ENCODE measurements at regions not wholly inside any gene's neighbourhood (a gene's known extent, or its start where the extent isn't known, plus 50 kb on each side); places are given as distances from the start of the nearest gene placed in this dataset.

DNA sequence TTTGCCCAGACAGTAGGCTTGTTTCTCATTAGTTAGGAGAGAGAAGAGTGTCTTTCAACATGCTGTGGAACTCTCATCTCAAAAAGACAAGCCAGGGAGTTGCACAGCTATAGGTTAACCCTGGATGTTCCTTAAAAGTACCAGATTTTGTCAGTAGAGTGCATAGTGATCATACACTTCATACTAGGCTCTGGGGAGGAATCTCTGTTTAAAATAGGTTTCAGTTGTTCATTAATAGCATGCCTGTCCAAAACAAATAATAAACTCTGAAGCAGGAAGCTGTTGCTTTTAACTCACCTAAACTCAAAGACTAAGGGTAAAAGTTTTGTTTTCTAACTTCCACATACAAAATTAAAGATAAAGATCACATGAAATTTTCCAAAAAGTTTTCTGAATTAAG, 1948.4 kb downstream of the C4orf33 start:
- TF ChIP-seq CTCF (optimal IDR thresholded peaks at IDR 0.05 in 1 of 3, IDR thresholded peaks at IDR 0.05 in 1 of 3, conservative IDR thresholded peaks at IDR 0.05 in 1 of 3; ENCODE audit: extremely low read depth in 1 of 3, insufficient read depth in 2 of 3, low read length in 3 of 3) (no peak), EZH2 (IDR thresholded peaks at IDR 0.05; ENCODE audit: low read length) (no peak)
